ENCODE measurements at regions not wholly inside any gene's neighbourhood (a gene's known extent, or its start where the extent isn't known, plus 50 kb on each side); places are given as distances from the start of the nearest gene placed in this dataset.

DNA sequence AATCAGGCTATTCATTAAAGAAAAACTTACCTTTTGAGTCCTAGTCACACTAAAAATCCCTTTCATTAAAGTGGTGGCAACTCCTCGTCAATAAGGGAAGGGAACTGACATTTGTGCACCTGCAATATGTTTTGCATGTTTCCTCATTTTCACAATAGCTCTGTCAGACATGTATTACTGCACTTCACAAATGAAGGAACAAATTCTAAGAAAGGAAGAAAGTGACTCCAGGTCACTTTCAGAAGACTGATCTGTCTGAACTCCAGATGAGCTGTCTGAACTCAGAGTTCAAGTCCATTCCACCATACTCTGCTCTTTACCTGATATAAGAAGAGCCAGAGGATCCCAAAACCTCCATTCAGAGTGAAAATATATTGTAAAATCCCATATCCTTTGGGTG lies 50.3 kb upstream of the GSAP start (continued):
- TF ChIP-seq, protein P1, sequence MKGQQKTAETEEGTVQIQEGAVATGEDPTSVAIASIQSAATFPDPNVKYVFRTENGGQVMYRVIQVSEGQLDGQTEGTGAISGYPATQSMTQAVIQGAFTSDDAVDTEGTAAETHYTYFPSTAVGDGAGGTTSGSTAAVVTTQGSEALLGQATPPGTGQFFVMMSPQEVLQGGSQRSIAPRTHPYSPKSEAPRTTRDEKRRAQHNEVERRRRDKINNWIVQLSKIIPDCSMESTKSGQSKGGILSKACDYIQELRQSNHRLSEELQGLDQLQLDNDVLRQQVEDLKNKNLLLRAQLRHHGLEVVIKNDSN (IDR thresholded peaks at IDR 0.05; ENCODE audit: borderline replicate concordance, extremely low read length, insufficient read depth, low read depth, low read length), result no peak
- TF ChIP-seq NFYA (IDR thresholded peaks at IDR 0.05; ENCODE audit: borderline replicate concordance, low read depth, low read length), result no peak
- TF ChIP-seq, protein P2, sequence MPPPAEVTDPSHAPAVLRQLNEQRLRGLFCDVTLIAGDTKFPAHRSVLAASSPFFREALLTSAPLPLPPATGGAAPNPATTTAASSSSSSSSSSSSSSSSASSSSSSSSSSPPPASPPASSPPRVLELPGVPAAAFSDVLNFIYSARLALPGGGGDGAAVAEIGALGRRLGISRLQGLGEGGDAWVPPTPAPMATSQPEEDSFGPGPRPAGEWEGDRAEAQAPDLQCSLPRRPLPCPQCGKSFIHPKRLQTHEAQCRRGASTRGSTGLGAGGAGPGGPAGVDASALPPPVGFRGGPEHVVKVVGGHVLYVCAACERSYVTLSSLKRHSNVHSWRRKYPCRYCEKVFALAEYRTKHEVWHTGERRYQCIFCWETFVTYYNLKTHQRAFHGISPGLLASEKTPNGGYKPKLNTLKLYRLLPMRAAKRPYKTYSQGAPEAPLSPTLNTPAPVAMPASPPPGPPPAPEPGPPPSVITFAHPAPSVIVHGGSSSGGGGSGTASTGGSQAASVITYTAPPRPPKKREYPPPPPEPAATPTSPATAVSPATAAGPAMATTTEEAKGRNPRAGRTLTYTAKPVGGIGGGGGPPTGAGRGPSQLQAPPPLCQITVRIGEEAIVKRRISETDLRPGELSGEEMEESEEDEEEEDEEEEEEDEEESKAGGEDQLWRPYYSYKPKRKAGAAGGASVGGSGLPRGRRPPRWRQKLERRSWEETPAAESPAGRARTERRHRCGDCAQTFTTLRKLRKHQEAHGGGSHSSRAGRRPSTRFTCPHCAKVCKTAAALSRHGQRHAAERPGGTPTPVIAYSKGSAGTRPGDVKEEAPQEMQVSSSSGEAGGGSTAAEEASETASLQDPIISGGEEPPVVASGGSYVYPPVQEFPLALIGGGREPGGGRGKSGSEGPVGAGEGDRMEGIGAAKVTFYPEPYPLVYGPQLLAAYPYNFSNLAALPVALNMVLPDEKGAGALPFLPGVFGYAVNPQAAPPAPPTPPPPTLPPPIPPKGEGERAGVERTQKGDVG (CRISPR knock-in tag; IDR thresholded peaks at IDR 0.05), result no peak
- TF ChIP-seq, protein P3, sequence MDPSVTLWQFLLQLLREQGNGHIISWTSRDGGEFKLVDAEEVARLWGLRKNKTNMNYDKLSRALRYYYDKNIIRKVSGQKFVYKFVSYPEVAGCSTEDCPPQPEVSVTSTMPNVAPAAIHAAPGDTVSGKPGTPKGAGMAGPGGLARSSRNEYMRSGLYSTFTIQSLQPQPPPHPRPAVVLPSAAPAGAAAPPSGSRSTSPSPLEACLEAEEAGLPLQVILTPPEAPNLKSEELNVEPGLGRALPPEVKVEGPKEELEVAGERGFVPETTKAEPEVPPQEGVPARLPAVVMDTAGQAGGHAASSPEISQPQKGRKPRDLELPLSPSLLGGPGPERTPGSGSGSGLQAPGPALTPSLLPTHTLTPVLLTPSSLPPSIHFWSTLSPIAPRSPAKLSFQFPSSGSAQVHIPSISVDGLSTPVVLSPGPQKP (IDR thresholded peaks at IDR 0.05; ENCODE audit: low read depth, low read length), result no peak
- TF ChIP-seq, protein P4, sequence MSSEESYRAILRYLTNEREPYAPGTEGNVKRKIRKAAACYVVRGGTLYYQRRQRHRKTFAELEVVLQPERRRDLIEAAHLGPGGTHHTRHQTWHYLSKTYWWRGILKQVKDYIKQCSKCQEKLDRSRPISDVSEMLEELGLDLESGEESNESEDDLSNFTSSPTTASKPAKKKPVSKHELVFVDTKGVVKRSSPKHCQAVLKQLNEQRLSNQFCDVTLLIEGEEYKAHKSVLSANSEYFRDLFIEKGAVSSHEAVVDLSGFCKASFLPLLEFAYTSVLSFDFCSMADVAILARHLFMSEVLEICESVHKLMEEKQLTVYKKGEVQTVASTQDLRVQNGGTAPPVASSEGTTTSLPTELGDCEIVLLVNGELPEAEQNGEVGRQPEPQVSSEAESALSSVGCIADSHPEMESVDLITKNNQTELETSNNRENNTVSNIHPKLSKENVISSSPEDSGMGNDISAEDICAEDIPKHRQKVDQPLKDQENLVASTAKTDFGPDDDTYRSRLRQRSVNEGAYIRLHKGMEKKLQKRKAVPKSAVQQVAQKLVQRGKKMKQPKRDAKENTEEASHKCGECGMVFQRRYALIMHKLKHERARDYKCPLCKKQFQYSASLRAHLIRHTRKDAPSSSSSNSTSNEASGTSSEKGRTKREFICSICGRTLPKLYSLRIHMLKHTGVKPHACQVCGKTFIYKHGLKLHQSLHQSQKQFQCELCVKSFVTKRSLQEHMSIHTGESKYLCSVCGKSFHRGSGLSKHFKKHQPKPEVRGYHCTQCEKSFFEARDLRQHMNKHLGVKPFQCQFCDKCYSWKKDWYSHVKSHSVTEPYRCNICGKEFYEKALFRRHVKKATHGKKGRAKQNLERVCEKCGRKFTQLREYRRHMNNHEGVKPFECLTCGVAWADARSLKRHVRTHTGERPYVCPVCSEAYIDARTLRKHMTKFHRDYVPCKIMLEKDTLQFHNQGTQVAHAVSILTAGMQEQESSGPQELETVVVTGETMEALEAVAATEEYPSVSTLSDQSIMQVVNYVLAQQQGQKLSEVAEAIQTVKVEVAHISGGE (CRISPR knock-in tag; IDR thresholded peaks at IDR 0.05), result no peak

Measured in GM12878 (cell line).